Osteoblast (primary cell): ENCODE measurements at regions not wholly inside any gene's neighbourhood (a gene's known extent, or its start where the extent isn't known, plus 50 kb on each side); places are given as distances from the start of the nearest gene placed in this dataset.

Experiments
- DNase-seq: peaks from one replicate; pipeline ENCODE4 v3.0.0; 2011; ENCODE audit warnings: low spot score, mixed read lengths; ENCODE audit not compliant: insufficient read length; ENCODE audit errors: missing footprints
- H2AFZ ChIP-seq: 2 replicates; pipeline ENCODE4 v1.6.0; 2011; ENCODE audit warnings: mild to moderate bottlenecking, low read length
- H3K27ac ChIP-seq: 2 replicates; pipeline ENCODE4 v1.5.1; 2011; ENCODE audit warnings: mild to moderate bottlenecking, low read depth, low read length, moderate library complexity
- H3K27me3 ChIP-seq: 2 replicates; pipeline ENCODE4 v1.6.0; 2012; ENCODE audit warnings: mild to moderate bottlenecking, control low read depth, inconsistent platforms, low read length, moderate library complexity; ENCODE audit not compliant: insufficient read depth
- H3K36me3 ChIP-seq: 2 replicates; pipeline ENCODE4 v1.5.1; 2011; ENCODE audit warnings: mild to moderate bottlenecking, low read length, control low read depth, moderate library complexity; ENCODE audit not compliant: insufficient read depth
- H3K4me1 ChIP-seq: 2 replicates; pipeline ENCODE4 v1.5.1; 2011; ENCODE audit warnings: mild to moderate bottlenecking, low read length, control low read depth, moderate library complexity; ENCODE audit not compliant: insufficient read depth
- H3K4me2 ChIP-seq: 2 replicates; pipeline ENCODE4 v1.6.0; 2011; ENCODE audit warnings: mild to moderate bottlenecking, low read length; ENCODE audit not compliant: insufficient read depth
- H3K4me3 ChIP-seq: fragments of 200-600 bp; sonication (generic); 3 replicates; pipeline ENCODE4 v1.5.1; 2012; ENCODE audit warnings: mild to moderate bottlenecking, low read length, inconsistent platforms; ENCODE audit not compliant: insufficient read depth
- H3K79me2 ChIP-seq: 2 replicates; pipeline ENCODE4 v1.6.0; 2012; ENCODE audit warnings: mild to moderate bottlenecking, low read length, control low read depth, inconsistent platforms; ENCODE audit not compliant: insufficient read depth
- H3K9me3 ChIP-seq: 2 replicates; pipeline ENCODE4 v1.5.1; 2011; ENCODE audit warnings: low read depth, low read length, control low read depth
- H4K20me1 ChIP-seq: 2 replicates; pipeline ENCODE4 v1.6.0; 2012; ENCODE audit warnings: mild to moderate bottlenecking, low read length, control low read depth; ENCODE audit not compliant: insufficient read depth
- CTCF ChIP-seq: IDR thresholded peaks from 2 replicates; pipeline ENCODE4 v1.5.1; 2011; ENCODE audit warnings: mild to moderate bottlenecking, low read depth, low read length, moderate library complexity; ENCODE audit errors: extremely low read depth

GRCh38 chr3:35894735-35895134 is 255.4 kb downstream of the ARPP21 start:
- Histone ChIP-seq H3K4me2 (no peak overlapping the region), H3K9me3 (no peaks in the 10 kb centered on the region), H3K4me3 (no peak overlapping the region), H3K36me3 (no peaks in the 10 kb centered on the region), H3K27ac (no peak overlapping the region), H4K20me1 (no peaks in the 10 kb centered on the region), H3K4me1 (no peaks in the 10 kb centered on the region), H3K79me2 (no peaks in the 10 kb centered on the region), H3K27me3 (no peaks in the 10 kb centered on the region), H2AFZ (no peak overlapping the region)
- TF ChIP-seq CTCF = no peak
- DNase-seq = no peak

- H4K20me1 ChIP-seq = no peaks in the 10 kb centered on the region
- no peak for TF ChIP-seq CTCF
Observed at GRCh38 chr3:35899245-35899644, 259.9 kb downstream of the ARPP21 start.

GRCh38 chr3:35900079-35900478 is 260.8 kb downstream of the ARPP21 start:
- DNase-seq = no peak

More at GRCh38 chr3:35899245-35899644, 259.9 kb downstream of the ARPP21 start:
- no peak for DNase-seq
- Histone ChIP-seq H3K27me3 (no peaks in the 10 kb centered on the region), H3K4me3 (no peak overlapping the region), H3K36me3 (no peaks in the 10 kb centered on the region), H3K79me2 (no peaks in the 10 kb centered on the region), H3K27ac (no peak overlapping the region), H3K4me2 (no peak overlapping the region), H3K4me1 (no peaks in the 10 kb centered on the region), H2AFZ (no peak overlapping the region), H3K9me3 (no peaks in the 10 kb centered on the region)

More at GRCh38 chr3:35900079-35900478, 260.8 kb downstream of the ARPP21 start:
- Histone ChIP-seq H3K27me3 (no peaks in the 10 kb centered on the region), H3K36me3 (no peaks in the 10 kb centered on the region), H3K4me3 (no peak overlapping the region), H3K9me3 (no peaks in the 10 kb centered on the region), H3K79me2 (no peaks in the 10 kb centered on the region), H2AFZ (no peak overlapping the region), H3K4me2 (no peak overlapping the region), H3K27ac (no peak overlapping the region), H4K20me1 (no peaks in the 10 kb centered on the region), H3K4me1 (no peaks in the 10 kb centered on the region)
- no peak for TF ChIP-seq CTCF
